Vagina (tissue), 2 donors: ENCODE measurements at regions not wholly inside any gene's neighbourhood (a gene's known extent, or its start where the extent isn't known, plus 50 kb on each side); places are given as distances from the start of the nearest gene placed in this dataset.
"Not testable (repeated sequence)": the region's sequence is repeated elsewhere in the genome, so short reads cannot be mapped to it uniquely, and the experiment has no call there.

Experiments used
- CTCF ChIP-seq, 3 experiments: fragments of 450-650 bp in 2 of 3; fragments of 200-600 bp in 1 of 3; sonication (generic) in 1 of 3; IDR thresholded peaks; one replicate each; pipeline ENCODE4 v1.5.1; 2017 to 2019; ENCODE audit warnings: antibody characterized with exemption in 3 of 3, mild to moderate bottlenecking in 2 of 3, moderate library complexity in 2 of 3
- POLR2A ChIP-seq, 2 donors: fragments of 450-650 bp; IDR thresholded peaks; one replicate each; pipeline ENCODE4 v1.6.1; 2017; ENCODE audit warnings: antibody characterized with exemption in 2 of 2, mild to moderate bottlenecking in 2 of 2, moderate library complexity in 2 of 2

GRCh38 chr7:51839130-51839529, 522.5 kb upstream of the COBL start:
- TF ChIP-seq CTCF, POLR2A (IDR thresholded peaks at IDR 0.05): not testable (repeated sequence)
